ENCODE measurements at regions not wholly inside any gene's neighbourhood (a gene's known extent, or its start where the extent isn't known, plus 50 kb on each side); places are given as distances from the start of the nearest gene placed in this dataset.

- TF ChIP-seq CTCF (IDR thresholded peaks at IDR 0.05) (no peak), POLR2A (IDR thresholded peaks at IDR 0.05) (no peak)
Measured at GRCh38 chr6:49027644-49028043, 435.4 kb downstream of the MMUT start.

All from testis (tissue), 2 donors.